Heart left ventricle (tissue), 16 donors: ENCODE measurements at regions not wholly inside any gene's neighbourhood (a gene's known extent, or its start where the extent isn't known, plus 50 kb on each side); places are given as distances from the start of the nearest gene placed in this dataset.
A peak's percentile ranks its signal among the peaks of the same experiment; 100 is the strongest.

Experiments used
- ATAC-seq, 4 donors: fragments of 200-7000 bp; cut with Tn5 transposase; one replicate each; pipeline ENCODE4 v1.9.1; 2020 to 2022; ENCODE audit warnings: moderate library complexity in 4 of 4, mild to moderate bottlenecking in 3 of 4, moderate number of reproducible peaks in 1 of 4
- DNase-seq, 5 donors: peaks; one replicate each; pipeline ENCODE4 v3.0.0-alpha.2; 2020
- H3K27ac ChIP-seq, 12 donors: fragments of 200-600 bp; sonication (generic) in 4 of 12; one replicate each; pipeline versions ENCODE4 v1.5.0 to v1.8.0; 2016 to 2022; ENCODE audit warnings: mild to moderate bottlenecking in 2 of 12
- H3K27me3 ChIP-seq, 9 donors: fragments of 200-600 bp; sonication (generic) in 2 of 9; one replicate each; pipeline versions ENCODE4 v1.5.1 to v1.8.0; 2016 to 2022; ENCODE audit warnings: mild to moderate bottlenecking in 3 of 9
- H3K36me3 ChIP-seq, 9 donors: fragments of 200-600 bp; sonication (generic) in 2 of 9; one replicate each; pipeline versions ENCODE4 v1.5.0 to v1.8.0; 2018 to 2022; ENCODE audit warnings: mild to moderate bottlenecking in 2 of 9
- H3K4me1 ChIP-seq, 12 donors: fragments of 200-600 bp; sonication (generic) in 4 of 12; one replicate each; pipeline versions ENCODE4 v1.5.0 to v1.8.0; 2016 to 2022; ENCODE audit warnings: mild to moderate bottlenecking in 3 of 12
- H3K4me3 ChIP-seq, 12 donors: fragments of 200-600 bp; sonication (generic) in 4 of 12; one replicate each; pipeline versions ENCODE4 v1.5.0 to v1.8.0; 2017 to 2022; ENCODE audit warnings: mild to moderate bottlenecking in 9 of 12, moderate library complexity in 4 of 12
- H3K9me3 ChIP-seq, 12 donors: fragments of 200-600 bp; sonication (generic) in 4 of 12; one replicate each; pipeline versions ENCODE4 v1.5.0 to v1.8.0; 2016 to 2022; ENCODE audit warnings: mild to moderate bottlenecking in 1 of 12
- CTCF ChIP-seq, 12 donors: fragments of 200-600 bp; sonication (generic) in 4 of 12; IDR thresholded peaks; one replicate each; pipeline versions ENCODE4 v1.5.0 to v1.8.0; 2018 to 2022; ENCODE audit warnings: antibody characterized with exemption in 12 of 12, mild to moderate bottlenecking in 5 of 12
- POLR2A ChIP-seq, 2 donors: fragments of 450-650 bp; IDR thresholded peaks; one replicate each; pipeline ENCODE4 v1.6.1; 2017; ENCODE audit warnings: antibody characterized with exemption in 2 of 2, mild to moderate bottlenecking in 2 of 2, moderate library complexity in 2 of 2
- WGBS, 4 donors: extraction: QIAGEN DNeasy Blood & Tissue Kit in 2 of 4; methylation state at CpG; one replicate each; pipeline versions ENCODE4 v1.1.5 to v1.1.7; 2013 to 2018; 5-methylcytosine and 5-hydroxymethylcytosine counted together
- intact Hi-C, 10 donors: fragments of 100-400 bp; cut with DNase I; formaldehyde crosslinking; loops; one replicate each; pipeline versions ENCODE4 v1.11.1 to v1.14.2; 2022
- donor health status: ischemic (EF 13 %, LVEDD 7.1; RV severe dilation, severe dysfunction).
- donor health status: healthy with polysubstance abuse.
- donor health status: DM: no; HTN: yes; CAD: no.
- donor health status: DM: no; HTN: no; CAD: no.
- donor health status: ischemic (EF 25% LVEDD 6.9; RV normal size, moderate dysfunction).
- donor health status: ischemic (EF 25% LVEDD 5.7; RV mildly dilated, moderate dysfunction).
- donor health status: healthy.
- donor health status: DM: yes; HTN: yes; CAD: no.
- donor health status: ischemic (EF 35%, LVEDD 5.7; RV mildly dilated, moderate dysfunction).
- donor health status: nonischemic (EF 11% LVEDD 7.7; RV severe dilation, severe dysfunction).
- donor health status: DM: yes; HTN: yes; CAD: no.
- donor health status: PGD.
- donor health status: ischemic (EF 29% LVEDD 5.4; RV normal size, mild dysfunction).
- donor health status: nonischemic (EF 23%, LVEDD 6.1; RV moderate dilation, normal function).

GRCh38 chrX:41025926-41026701 lies 59.1 kb upstream of the USP9X start:
- Histone ChIP-seq H3K27ac (no peak overlapping the region), H3K4me3 (peak overlapping the region in 1 of 12 donors; percentile 21), H3K36me3 (no peaks in the 10 kb centered on the region), H3K4me1 (no peaks in the 10 kb centered on the region), H3K9me3 (peaks cover 0 to 9% (median 0%) of the 10 kb centered on the region in 12 donors), H3K27me3 (peaks cover 0 to 39% (median 0%) of the 10 kb centered on the region in 9 donors)
- intact Hi-C loops: no loop called here
- WGBS, 4 donors: 34 to 62% (median 48%) methylated on average over 13 of the region's 13 CpGs
- TF ChIP-seq POLR2A (IDR thresholded peaks at IDR 0.05) (no peak), CTCF (IDR thresholded peaks at IDR 0.05) (no peak)
- ATAC-seq (no peak), DNase-seq (no peak)

- H3K9me3 ChIP-seq: peaks cover 0 to 9% (median 0%) of the 10 kb centered on the region in 12 donors
- DNase-seq: no peak
- WGBS, 4 donors: 39 to 92% (median 65%) methylated on average over 5 of the region's 5 CpGs
- ATAC-seq: no peak
- intact Hi-C loops: no loop called here
- no peak overlapping the region for H3K27ac ChIP-seq
- no peak overlapping the region for H3K4me3 ChIP-seq
- no peaks in the 10 kb centered on the region for H3K4me1 ChIP-seq
- TF ChIP-seq CTCF (IDR thresholded peaks at IDR 0.05) (no peak), POLR2A (IDR thresholded peaks at IDR 0.05) (no peak)
- H3K36me3 ChIP-seq: no peaks in the 10 kb centered on the region
- H3K27me3 ChIP-seq: peaks cover 0 to 42% (median 0%) of the 10 kb centered on the region in 9 donors
Measured at GRCh38 chrX:41026702-41027078, 58.6 kb upstream of the USP9X start.

- ATAC-seq (no peak), DNase-seq (no peak)
- Histone ChIP-seq H3K4me1 (no peaks in the 10 kb centered on the region), H3K9me3 (peaks cover 0 to 3% (median 0%) of the 10 kb centered on the region in 12 donors), H3K4me3 (no peak overlapping the region), H3K27ac (no peak overlapping the region), H3K27me3 (peaks cover 0 to 45% (median 0%) of the 10 kb centered on the region in 9 donors), H3K36me3 (no peaks in the 10 kb centered on the region)
- intact Hi-C loops: no loop called here
- 69 to 86% (median 80%) methylated on average over 7 of the region's 7 CpGs for WGBS, 4 donors
- TF ChIP-seq CTCF (IDR thresholded peaks at IDR 0.05): no peak
- no peak for TF ChIP-seq POLR2A (IDR thresholded peaks at IDR 0.05)
Measured at GRCh38 chrX:41029332-41029731, 55.9 kb upstream of the USP9X start.

- H3K4me3 ChIP-seq: no peak overlapping the region
- peaks cover 0 to 36% (median 0%) of the 10 kb centered on the region in 9 donors for H3K27me3 ChIP-seq
- H3K36me3 ChIP-seq: no peaks in the 10 kb centered on the region
- 91 to 97% (median 93%) methylated on average over 13 of the region's 13 CpGs for WGBS, 4 donors
- H3K27ac ChIP-seq: no peak overlapping the region
- peaks cover 0 to 4% (median 0%) of the 10 kb centered on the region in 12 donors for H3K9me3 ChIP-seq
- no peak for TF ChIP-seq POLR2A (IDR thresholded peaks at IDR 0.05)
- no peak for TF ChIP-seq CTCF (IDR thresholded peaks at IDR 0.05)
- intact Hi-C loops: no loop called here
- no peaks in the 10 kb centered on the region for H3K4me1 ChIP-seq
- DNase-seq (no peak), ATAC-seq (no peak)
Measured at GRCh38 chrX:41031256-41031967, 53.8 kb upstream of the USP9X start.
